ENCODE measurements at regions not wholly inside any gene's neighbourhood (a gene's known extent, or its start where the extent isn't known, plus 50 kb on each side); places are given as distances from the start of the nearest gene placed in this dataset.
"Not testable (repeated sequence)": the region's sequence is repeated elsewhere in the genome, so short reads cannot be mapped to it uniquely, and the experiment has no call there.

GRCh38 chr18:52131845-52132244 lies 208.2 kb upstream of the DCC start:
- DNase-seq = no peak
- TF ChIP-seq POLR2A (IDR thresholded peaks at IDR 0.05; ENCODE audit: low read length) = no peak
- TF ChIP-seq GATA1 (IDR thresholded peaks at IDR 0.05; ENCODE audit: low read depth, low read length) = no peak

- TF ChIP-seq GATA1 (IDR thresholded peaks at IDR 0.05; ENCODE audit: low read depth, low read length) (no peak), POLR2A (IDR thresholded peaks at IDR 0.05; ENCODE audit: low read length) (no peak)
- DNase-seq = no peak
These were observed 203.5 kb upstream of the DCC start for GRCh38 chr18:52136532-52136931.

- no peak for DNase-seq
- no peak for TF ChIP-seq POLR2A (IDR thresholded peaks at IDR 0.05; ENCODE audit: low read length)
- TF ChIP-seq GATA1 (IDR thresholded peaks at IDR 0.05; ENCODE audit: low read depth, low read length) = no peak
These were observed 199.0 kb upstream of the DCC start for GRCh38 chr18:52140986-52141385.

DNA sequence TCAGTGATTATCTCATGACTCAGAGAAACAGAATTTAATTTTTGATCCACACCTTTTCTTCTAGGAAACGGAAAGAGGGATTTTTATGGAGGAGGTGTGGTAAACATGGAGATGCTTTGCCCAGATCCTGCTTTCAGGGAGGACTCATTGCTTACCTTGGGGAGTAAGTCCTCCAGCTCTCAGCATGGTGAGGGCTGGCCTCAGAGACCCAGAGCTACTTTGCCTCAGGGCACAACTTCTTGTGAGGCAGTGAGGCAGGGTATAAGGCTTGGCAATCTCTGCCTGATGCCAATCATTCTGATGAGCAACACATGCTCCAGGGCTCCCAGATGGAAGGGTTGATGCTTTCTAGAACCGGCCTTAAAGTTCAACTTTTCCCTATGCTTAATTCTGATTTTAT lies 189.9 kb upstream of the DCC start:
- no peak for DNase-seq

DNA sequence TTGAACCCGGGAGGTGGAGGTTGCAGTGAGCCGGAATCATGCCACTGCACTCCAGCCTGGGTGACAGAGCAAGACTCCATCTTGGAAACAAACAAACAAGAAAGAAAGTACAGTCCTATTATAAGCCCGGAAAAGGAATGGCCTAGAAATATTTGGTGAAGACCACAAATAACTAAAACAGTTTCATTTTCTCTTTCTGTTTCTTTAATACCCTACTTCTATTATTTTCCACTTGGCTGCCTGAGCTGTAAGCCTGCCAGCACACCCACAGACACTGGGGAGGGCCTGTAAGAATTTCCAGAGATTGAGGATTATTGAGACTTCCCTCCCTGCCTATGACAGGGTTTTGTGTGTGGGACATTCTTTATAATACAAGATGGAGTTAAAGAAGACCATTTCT lies 188.0 kb upstream of the DCC start:
- DNase-seq = no peak
- TF ChIP-seq GATA1 (IDR thresholded peaks at IDR 0.05; ENCODE audit: low read depth, low read length) (no peak), POLR2A (IDR thresholded peaks at IDR 0.05; ENCODE audit: low read length) (no peak)

More for the DNA sequence above, 189.9 kb upstream of the DCC start:
- TF ChIP-seq POLR2A (IDR thresholded peaks at IDR 0.05; ENCODE audit: low read length) (no peak), GATA1 (IDR thresholded peaks at IDR 0.05; ENCODE audit: low read depth, low read length) (no peak)

- DNase-seq = no peak
- no peak for TF ChIP-seq GATA1 (IDR thresholded peaks at IDR 0.05; ENCODE audit: low read depth, low read length)
- TF ChIP-seq POLR2A (IDR thresholded peaks at IDR 0.05; ENCODE audit: low read length) = no peak
These were observed 183.8 kb upstream of the DCC start for GRCh38 chr18:52156166-52156565.

DNA sequence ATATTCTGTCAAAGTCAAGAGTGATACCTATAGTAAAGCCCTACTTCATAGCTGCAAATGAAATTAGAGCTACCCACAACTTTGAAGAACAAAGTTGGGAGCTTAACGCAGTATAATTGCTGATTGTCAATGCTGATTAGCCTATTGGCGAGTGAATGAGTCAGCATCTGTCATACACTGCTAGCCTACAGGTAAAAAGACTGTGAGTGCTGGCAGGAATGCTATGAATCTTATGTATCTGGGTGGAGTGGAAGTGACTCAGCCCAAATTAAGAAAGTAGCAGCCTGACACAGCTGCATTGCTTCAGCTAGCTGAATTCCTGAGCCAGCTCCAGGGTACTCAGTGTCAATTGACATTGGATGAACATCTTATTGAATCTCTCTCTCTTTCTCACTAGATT lies 179.4 kb upstream of the DCC start:
- no peak for DNase-seq
- TF ChIP-seq POLR2A (IDR thresholded peaks at IDR 0.05; ENCODE audit: low read length) (no peak), GATA1 (IDR thresholded peaks at IDR 0.05; ENCODE audit: low read depth, low read length) (no peak)

DNA sequence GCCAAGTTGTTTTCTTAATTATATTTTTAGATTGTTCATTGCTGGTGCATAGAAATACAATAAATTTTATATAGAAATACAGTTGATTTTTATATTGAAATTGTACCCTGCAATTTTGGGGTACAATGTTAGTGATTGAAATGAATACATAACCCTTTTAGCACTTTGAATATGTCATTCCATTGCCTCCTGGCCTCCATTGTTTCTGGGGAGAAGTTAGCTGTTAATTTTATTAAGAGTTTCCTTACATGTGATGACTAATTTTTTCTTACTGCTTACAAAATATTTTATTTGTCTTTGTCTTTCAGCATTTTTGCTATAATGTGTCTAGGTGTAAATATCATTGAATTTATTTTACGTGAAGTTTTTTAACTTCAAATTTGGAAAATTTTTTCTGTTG lies 176.5 kb upstream of the DCC start:
- TF ChIP-seq POLR2A (IDR thresholded peaks at IDR 0.05; ENCODE audit: low read length) (no peak), GATA1 (IDR thresholded peaks at IDR 0.05; ENCODE audit: low read depth, low read length) (no peak)
- DNase-seq = no peak

DNA sequence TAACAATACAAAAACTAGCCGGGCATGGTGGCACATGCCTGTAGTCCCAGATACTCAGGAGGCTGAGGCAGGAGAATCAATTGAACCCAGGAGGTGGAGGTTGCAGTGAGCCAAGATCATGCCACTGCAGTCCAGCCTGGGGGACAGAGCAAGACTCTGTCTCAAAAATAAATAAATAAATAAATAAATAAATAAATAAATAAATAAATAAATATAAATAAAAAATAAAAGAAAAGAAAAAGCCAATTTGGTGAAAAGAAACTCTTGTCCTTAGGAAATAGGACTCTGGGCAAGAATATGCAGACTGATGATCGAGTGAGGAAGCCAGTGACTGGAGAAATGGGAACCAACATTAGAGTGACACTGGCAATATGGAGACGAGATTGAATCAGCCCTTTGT lies 171.9 kb upstream of the DCC start:
- not testable (repeated sequence) for DNase-seq

GRCh38 chr18:52174220-52174619 lies 165.8 kb upstream of the DCC start:
- TF ChIP-seq GATA1 (IDR thresholded peaks at IDR 0.05; ENCODE audit: low read depth, low read length) (no peak), POLR2A (IDR thresholded peaks at IDR 0.05; ENCODE audit: low read length) (no peak)
- no peak for DNase-seq

DNA sequence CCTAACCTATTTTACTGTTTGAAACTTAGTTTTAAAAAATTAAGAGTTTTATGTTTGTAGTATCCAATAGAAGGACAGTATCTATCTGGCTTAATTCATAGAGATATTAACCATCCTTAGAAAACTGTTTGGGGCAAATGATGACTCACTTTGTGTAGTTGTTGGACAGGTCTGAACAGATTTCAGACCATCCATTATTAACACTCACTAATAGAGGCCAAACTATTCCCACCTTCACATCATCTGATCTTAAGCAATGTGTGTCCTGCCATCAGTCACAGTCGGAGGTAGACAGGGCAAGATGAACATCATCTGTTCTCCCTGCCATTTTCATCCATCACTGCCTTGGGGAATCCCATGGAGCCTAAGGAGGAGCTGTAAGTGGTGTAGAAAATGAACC lies 164.6 kb upstream of the DCC start:
- TF ChIP-seq GATA1 (IDR thresholded peaks at IDR 0.05; ENCODE audit: low read depth, low read length) (no peak), POLR2A (IDR thresholded peaks at IDR 0.05; ENCODE audit: low read length) (no peak)
- DNase-seq = no peak

GRCh38 chr18:52183107-52183506 lies 156.9 kb upstream of the DCC start:
- DNase-seq = no peak
- TF ChIP-seq GATA1 (IDR thresholded peaks at IDR 0.05; ENCODE audit: low read depth, low read length) (no peak), POLR2A (IDR thresholded peaks at IDR 0.05; ENCODE audit: low read length) (no peak)

DNA sequence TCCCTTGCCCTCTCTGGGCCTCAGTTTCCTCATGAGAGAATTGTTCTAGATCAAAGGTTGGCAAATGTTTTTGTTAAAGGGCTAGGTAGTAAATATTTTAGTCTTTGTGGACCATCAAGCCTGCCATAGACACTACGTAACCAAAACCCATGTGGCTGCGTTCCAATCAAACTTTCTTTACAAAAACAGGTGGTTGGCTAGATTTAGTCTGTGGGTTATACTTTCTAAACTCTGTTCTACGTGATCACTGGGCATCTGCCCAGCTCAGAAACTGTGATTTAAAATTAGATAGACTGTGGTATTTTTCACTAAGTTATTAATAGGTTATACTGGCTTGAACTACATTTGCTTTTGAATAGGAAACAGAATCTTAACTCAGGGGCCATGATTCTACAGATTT lies 149.8 kb upstream of the DCC start:
- no peak for DNase-seq
- TF ChIP-seq POLR2A (IDR thresholded peaks at IDR 0.05; ENCODE audit: low read length) (no peak), GATA1 (IDR thresholded peaks at IDR 0.05; ENCODE audit: low read depth, low read length) (no peak)

GRCh38 chr18:52190631-52191030 lies 149.4 kb upstream of the DCC start:
- TF ChIP-seq GATA1 (IDR thresholded peaks at IDR 0.05; ENCODE audit: low read depth, low read length) = no peak
- no peak for TF ChIP-seq POLR2A (IDR thresholded peaks at IDR 0.05; ENCODE audit: low read length)
- no peak for DNase-seq

DNA sequence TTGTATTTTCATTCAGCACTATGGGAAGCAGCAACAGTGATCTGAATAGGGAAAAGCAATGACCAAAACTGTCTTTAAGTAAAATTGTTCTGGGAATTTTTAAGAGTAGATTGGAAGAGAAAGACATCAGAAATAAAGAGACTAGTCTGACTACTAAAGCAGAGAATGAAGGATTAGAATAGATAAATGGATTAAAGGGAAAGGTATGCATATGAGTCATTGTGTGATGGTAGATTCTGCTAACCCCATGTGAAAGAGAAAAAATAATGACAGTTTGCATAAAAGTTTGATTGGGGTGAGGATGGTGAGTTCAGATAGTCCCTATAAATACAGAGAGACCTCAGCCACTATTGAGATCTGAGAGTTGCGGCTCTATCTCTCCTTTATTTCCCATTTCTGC lies 139.6 kb upstream of the DCC start:
- DNase-seq = no peak
- no peak for TF ChIP-seq GATA1 (IDR thresholded peaks at IDR 0.05; ENCODE audit: low read depth, low read length)
- TF ChIP-seq POLR2A (IDR thresholded peaks at IDR 0.05; ENCODE audit: low read length) = no peak

GRCh38 chr18:52200921-52201663 lies 138.9 kb upstream of the DCC start:
- no peak for DNase-seq
- TF ChIP-seq POLR2A (IDR thresholded peaks at IDR 0.05; ENCODE audit: low read length) (no peak), GATA1 (IDR thresholded peaks at IDR 0.05; ENCODE audit: low read depth, low read length) (no peak)
